Right atrium auricular region (tissue), 2 donors: ENCODE measurements at regions not wholly inside any gene's neighbourhood (a gene's known extent, or its start where the extent isn't known, plus 50 kb on each side); places are given as distances from the start of the nearest gene placed in this dataset.

Experiments used
- DNase-seq: peaks from one replicate; pipeline ENCODE4 v3.0.0-alpha.2; 2019; ENCODE audit warnings: low spot score
- H3K27ac ChIP-seq, 2 donors: fragments of 200-600 bp; sonication (generic); 1 replicate in 1 of 2; 2 replicates in 1 of 2; pipeline ENCODE4 v1.5.1; 2016 to 2019
- H3K27me3 ChIP-seq, 2 donors: fragments of 200-600 bp; sonication (generic); one replicate each; pipeline versions ENCODE4 v1.5.1 to v1.6.0; 2017 to 2019
- H3K36me3 ChIP-seq: fragments of 200-600 bp; sonication (generic); one replicate; pipeline ENCODE4 v1.5.1; 2016
- H3K4me1 ChIP-seq, 2 donors: fragments of 200-600 bp; sonication (generic); one replicate each; pipeline versions ENCODE4 v1.5.1 to v1.6.0; 2017 to 2019
- H3K4me3 ChIP-seq, 2 donors: fragments of 200-600 bp; sonication (generic); 1 replicate in 1 of 2; 2 replicates in 1 of 2; pipeline ENCODE4 v1.5.1; 2017 to 2019; ENCODE audit warnings: mild to moderate bottlenecking in 1 of 2, moderate library complexity in 1 of 2
- H3K9me3 ChIP-seq, 2 donors: fragments of 200-600 bp; sonication (generic); one replicate each; pipeline ENCODE4 v1.5.1; 2019
- CTCF ChIP-seq, 2 donors: fragments of 200-600 bp; sonication (generic); IDR thresholded peaks; one replicate each; pipeline ENCODE4 v1.5.1; 2019; ENCODE audit warnings: antibody characterized with exemption in 2 of 2

- TF ChIP-seq CTCF (IDR thresholded peaks at IDR 0.05), result no peak
- H3K27ac ChIP-seq, result no peak overlapping the region
- no peaks in the 10 kb centered on the region for H3K4me1 ChIP-seq
- no peak overlapping the region for H3K4me3 ChIP-seq
- no peak for DNase-seq
- H3K36me3 ChIP-seq, result no peaks in the 10 kb centered on the region
- H3K27me3 ChIP-seq, result no peaks in the 10 kb centered on the region
- no peaks in the 10 kb centered on the region for H3K9me3 ChIP-seq
Measured at GRCh38 chr2:242051463-242051862, 181.9 kb downstream of the RTP5 start.

GRCh38 chr2:242052421-242052820, 182.9 kb downstream of the RTP5 start:
- TF ChIP-seq CTCF (IDR thresholded peaks at IDR 0.05), result no peak
- Histone ChIP-seq H3K4me3 (no peak overlapping the region), H3K27me3 (no peaks in the 10 kb centered on the region), H3K4me1 (no peaks in the 10 kb centered on the region), H3K27ac (no peak overlapping the region), H3K9me3 (no peaks in the 10 kb centered on the region), H3K36me3 (no peaks in the 10 kb centered on the region)
- no peak for DNase-seq

GRCh38 chr2:242053921-242054320, 184.4 kb downstream of the RTP5 start:
- no peak for TF ChIP-seq CTCF (IDR thresholded peaks at IDR 0.05)
- H3K4me1 ChIP-seq, result no peaks in the 10 kb centered on the region
- H3K4me3 ChIP-seq, result no peak overlapping the region
- no peaks in the 10 kb centered on the region for H3K27me3 ChIP-seq
- H3K27ac ChIP-seq, result no peak overlapping the region
- H3K36me3 ChIP-seq, result no peaks in the 10 kb centered on the region
- no peak for DNase-seq
- no peaks in the 10 kb centered on the region for H3K9me3 ChIP-seq

GRCh38 chr2:242054406-242054805, 184.9 kb downstream of the RTP5 start:
- Histone ChIP-seq H3K36me3 (no peaks in the 10 kb centered on the region), H3K9me3 (no peaks in the 10 kb centered on the region), H3K27me3 (no peaks in the 10 kb centered on the region), H3K4me1 (no peaks in the 10 kb centered on the region), H3K27ac (no peak overlapping the region), H3K4me3 (no peak overlapping the region)
- no peak for TF ChIP-seq CTCF (IDR thresholded peaks at IDR 0.05)
- DNase-seq, result no peak

- DNase-seq, result no peak
- H3K27me3 ChIP-seq, result no peaks in the 10 kb centered on the region
- no peaks in the 10 kb centered on the region for H3K4me1 ChIP-seq
- no peak overlapping the region for H3K27ac ChIP-seq
- TF ChIP-seq CTCF (IDR thresholded peaks at IDR 0.05), result no peak
- H3K9me3 ChIP-seq, result no peaks in the 10 kb centered on the region
- no peak overlapping the region for H3K4me3 ChIP-seq
- no peaks in the 10 kb centered on the region for H3K36me3 ChIP-seq
Measured at GRCh38 chr2:242054881-242055801, 185.6 kb downstream of the RTP5 start.

GRCh38 chr2:242056026-242056425, 186.5 kb downstream of the RTP5 start:
- no peaks in the 10 kb centered on the region for H3K27me3 ChIP-seq
- no peak overlapping the region for H3K4me3 ChIP-seq
- no peaks in the 10 kb centered on the region for H3K36me3 ChIP-seq
- H3K4me1 ChIP-seq, result no peaks in the 10 kb centered on the region
- no peak for DNase-seq
- no peaks in the 10 kb centered on the region for H3K9me3 ChIP-seq
- H3K27ac ChIP-seq, result no peak overlapping the region
- no peak for TF ChIP-seq CTCF (IDR thresholded peaks at IDR 0.05)
